IMR-90 (cell line): ENCODE measurements at regions not wholly inside any gene's neighbourhood (a gene's known extent, or its start where the extent isn't known, plus 50 kb on each side); places are given as distances from the start of the nearest gene placed in this dataset.

Source experiments
- ATAC-seq: fragments of 200-7000 bp; cut with Tn5 transposase; 2 replicates; pipeline ENCODE4 v1.9.1; 2020; ENCODE audit warnings: low read depth, mild to moderate bottlenecking, moderate library complexity
- BruUV-seq: library from RNA; stranded (reverse); fragments of 400-500 nt; replicated peaks from 2 replicates; lab custom pipeline; 2021; lab: Mats Ljungman, UMichigan
- CTCF ChIA-PET: fragments of 300-600 bp; formaldehyde crosslinking; extraction: SDS; loops from one replicate; lab custom pipeline; 2021; ENCODE audit warnings: antibody characterized with exemption; lab: Yijun Ruan, JAX
- POLR2A ChIA-PET: fragments of 300-600 bp; sonication (Branson Sonifier 250); formaldehyde crosslinking; loops from one replicate; lab custom pipeline; 2022; ENCODE audit warnings: antibody characterized with exemption; ENCODE audit not compliant: unreplicated experiment; lab: Charles Lee
- DNase-seq: peaks from one replicate; pipeline ENCODE4 v3.0.0; 2013
- H2AFZ ChIP-seq: replicated peaks from 2 replicates; pipeline ENCODE3; 2013; ENCODE audit warnings: low read length, mild to moderate bottlenecking; ENCODE audit not compliant: poor library complexity
- H2AK5ac ChIP-seq: 2 replicates; pipeline ENCODE4 v1.6.1; 2013; ENCODE audit warnings: low read depth, low read length, inconsistent platforms
- H2AK9ac ChIP-seq: replicated peaks from 2 replicates; pipeline ENCODE3; 2013; ENCODE audit warnings: mild to moderate bottlenecking, low read depth, low read length, moderate library complexity; ENCODE audit not compliant: poor library complexity
- H2BK120ac ChIP-seq: 2 replicates; pipeline ENCODE4 v1.6.1; 2013; ENCODE audit warnings: low read depth, low read length, inconsistent platforms
- H2BK15ac ChIP-seq: 3 replicates; pipeline ENCODE4 v1.6.1; 2013; ENCODE audit warnings: low read depth, low read length, inconsistent platforms
- H2BK20ac ChIP-seq: 2 replicates; pipeline ENCODE4 v1.6.1; 2013; ENCODE audit warnings: low read depth, mild to moderate bottlenecking, inconsistent platforms, low read length, moderate library complexity
- H2BK5ac ChIP-seq: 2 replicates; pipeline ENCODE4 v1.6.1; 2013; ENCODE audit warnings: mild to moderate bottlenecking, low read depth, low read length, inconsistent platforms; ENCODE audit not compliant: poor library complexity, severe bottlenecking
- H3K14ac ChIP-seq: replicated peaks from 2 replicates; pipeline ENCODE4 v1.6.1; 2013; ENCODE audit warnings: low read depth, low read length, inconsistent platforms
- H3K18ac ChIP-seq: 2 replicates; pipeline ENCODE4 v1.6.1; 2013; ENCODE audit warnings: low read depth, low read length, control low read depth
- H3K23ac ChIP-seq: 2 replicates; pipeline ENCODE4 v1.6.1; 2013; ENCODE audit warnings: low read depth, low read length, inconsistent platforms
- H3K27ac ChIP-seq: 2 replicates; pipeline ENCODE4 v1.5.1; 2013; ENCODE audit warnings: mild to moderate bottlenecking, control low read depth, low read length; ENCODE audit not compliant: insufficient read depth
- H3K27me3 ChIP-seq: 2 replicates; pipeline ENCODE4 v1.6.1; 2013; ENCODE audit warnings: low read length; ENCODE audit not compliant: control insufficient read depth, insufficient read depth
- H3K36me3 ChIP-seq: 2 replicates; pipeline ENCODE4 v1.6.1; 2013; ENCODE audit warnings: low read length, mixed read lengths; ENCODE audit not compliant: control insufficient read depth, insufficient read depth
- H3K4ac ChIP-seq: 2 replicates; pipeline ENCODE4 v1.6.1; 2013; ENCODE audit warnings: low read depth, low read length, inconsistent platforms
- H3K4me1 ChIP-seq: 2 replicates; pipeline ENCODE4 v1.6.1; 2013; ENCODE audit warnings: low read length, mixed read lengths; ENCODE audit not compliant: control insufficient read depth, insufficient read depth
- H3K4me2 ChIP-seq: 2 replicates; pipeline ENCODE4 v1.6.1; 2013; ENCODE audit warnings: low read depth, mild to moderate bottlenecking, control low read depth, low read length, moderate library complexity
- H3K4me3 ChIP-seq: 2 replicates; pipeline ENCODE4 v1.5.1; 2013; ENCODE audit warnings: low read depth, mild to moderate bottlenecking, control low read depth, low read length, moderate library complexity; ENCODE audit not compliant: insufficient read depth
- H3K56ac ChIP-seq: 2 replicates; pipeline ENCODE4 v1.6.1; 2013; ENCODE audit warnings: low read length, inconsistent platforms; ENCODE audit not compliant: insufficient read depth; ENCODE audit errors: extremely low read depth
- H3K79me1 ChIP-seq, 2 experiments: 2 replicates each; pipeline ENCODE4 v1.6.1; 2013; ENCODE audit warnings: low read length in 2 of 2, inconsistent platforms in 1 of 2, low read depth in 1 of 2
- H3K9ac ChIP-seq: 2 replicates; pipeline ENCODE4 v1.6.1; 2013; ENCODE audit warnings: low read depth, low read length, control low read depth
- H3K9me1 ChIP-seq: 2 replicates; pipeline ENCODE4 v1.6.1; 2013; ENCODE audit warnings: low read length, inconsistent platforms; ENCODE audit not compliant: insufficient read depth
- H3K9me3 ChIP-seq: 2 replicates; pipeline ENCODE4 v1.6.1; 2013; ENCODE audit warnings: low read length; ENCODE audit not compliant: control insufficient read depth, insufficient read depth
- H4K20me1 ChIP-seq: 2 replicates; pipeline ENCODE4 v1.6.1; 2013; ENCODE audit warnings: low read length, inconsistent platforms; ENCODE audit not compliant: insufficient read depth
- H4K5ac ChIP-seq: 2 replicates; pipeline ENCODE4 v1.6.1; 2013; ENCODE audit warnings: mild to moderate bottlenecking, low read depth, low read length, control low read depth
- H4K8ac ChIP-seq, 2 experiments: 2 replicates each; pipeline ENCODE4 v1.6.1; 2013; ENCODE audit warnings: low read depth in 2 of 2, low read length in 2 of 2, control low read depth in 1 of 2, inconsistent platforms in 1 of 2
- H4K91ac ChIP-seq: 2 replicates; pipeline ENCODE4 v1.6.1; 2013; ENCODE audit warnings: low read depth, low read length, inconsistent platforms; ENCODE audit not compliant: insufficient read depth
- BHLHE40 ChIP-seq: fragments of 150-350 bp; IDR thresholded peaks from 2 replicates; pipeline ENCODE4 v1.6.1; 2016; ENCODE audit warnings: mild to moderate bottlenecking, low read depth, low read length
- CEBPB ChIP-seq: IDR thresholded peaks from 2 replicates; pipeline ENCODE4 v1.6.1; 2012; ENCODE audit warnings: low read depth, low read length, improper control_type of control experiment
- CHD1 ChIP-seq: IDR thresholded peaks from 2 replicates; pipeline ENCODE4 v1.6.1; 2012; ENCODE audit warnings: low read depth, low read length, improper control_type of control experiment
- FOS ChIP-seq: fragments of 150-350 bp; IDR thresholded peaks from 2 replicates; pipeline ENCODE4 v1.6.1; 2016; ENCODE audit warnings: low read depth, low read length
- MAFK ChIP-seq: IDR thresholded peaks from 2 replicates; pipeline ENCODE4 v1.6.1; 2012; ENCODE audit warnings: low read depth, low read length, improper control_type of control experiment
- MAZ ChIP-seq: IDR thresholded peaks from 2 replicates; pipeline ENCODE4 v1.6.1; 2012; ENCODE audit warnings: low read depth, mild to moderate bottlenecking, low read length, improper control_type of control experiment, moderate library complexity, borderline replicate concordance
- MXI1 ChIP-seq: IDR thresholded peaks from 2 replicates; pipeline ENCODE4 v1.6.1; 2012; ENCODE audit warnings: low read depth, mild to moderate bottlenecking, low read length, moderate library complexity, borderline replicate concordance
- NFE2L2 ChIP-seq: fragments of 150-350 bp; IDR thresholded peaks from 2 replicates; pipeline ENCODE4 v1.6.1; 2016; ENCODE audit warnings: low read depth, mild to moderate bottlenecking, low read length
- POLR2A ChIP-seq: IDR thresholded peaks from 2 replicates; pipeline ENCODE4 v1.6.1; 2012; ENCODE audit warnings: mild to moderate bottlenecking, low read depth, low read length
- RAD21 ChIP-seq: IDR thresholded peaks from 2 replicates; pipeline ENCODE4 v1.6.1; 2012; ENCODE audit warnings: low read length, improper control_type of control experiment
- RCOR1 ChIP-seq: IDR thresholded peaks from 2 replicates; pipeline ENCODE4 v1.6.1; 2012; ENCODE audit warnings: mild to moderate bottlenecking, low read length, improper control_type of control experiment; ENCODE audit not compliant: insufficient replicate concordance
- RFX5 ChIP-seq: IDR thresholded peaks from 2 replicates; pipeline ENCODE4 v1.8.0; 2012; ENCODE audit warnings: low read depth, mild to moderate bottlenecking, low read length, moderate library complexity
- SMC3 ChIP-seq: fragments of 150-350 bp; IDR thresholded peaks from 2 replicates; pipeline ENCODE4 v1.6.1; 2016; ENCODE audit warnings: low read depth, mild to moderate bottlenecking, antibody characterized with exemption, low read length, moderate library complexity
- dilution Hi-C: fragments of 300-500 bp; cut with HindIII; formaldehyde crosslinking; loops from one replicate; pipeline ENCODE4 v1.14.3; 2018; ENCODE audit warnings: low sequenced_read_pairs; ENCODE audit not compliant: unreplicated experiment
- in situ Hi-C: fragments of 300-500 bp; cut with MboI; formaldehyde crosslinking; loops from 3 replicates; pipeline ENCODE4 v1.14.3; 2019; ENCODE audit warnings: low sequenced_read_pairs, inconsistent platforms, mixed read lengths
- intact Hi-C: fragments of 100-400 bp; cut with micrococcal nuclease; formaldehyde crosslinking; loops from 2 replicates; pipeline ENCODE4 v1.10.0; 2022
- TF ChIP-seq, protein P1 (sequence below): fragments of 150-350 bp; IDR thresholded peaks from 2 replicates; pipeline ENCODE4 v1.6.1; 2017; ENCODE audit warnings: mild to moderate bottlenecking, antibody characterized with exemption, low read length, low read depth
- TF ChIP-seq, protein P2 (sequence below): fragments of 150-350 bp; IDR thresholded peaks from 2 replicates; pipeline ENCODE4 v1.6.1; 2016; ENCODE audit warnings: low read depth, mild to moderate bottlenecking, low read length, moderate library complexity, borderline replicate concordance
- TF ChIP-seq, protein P3 (sequence below): conservative IDR thresholded peaks from 2 replicates; pipeline ENCODE4 v1.5.1; 2012; ENCODE audit warnings: mild to moderate bottlenecking, low read depth, low read length, improper control_type of control experiment

DNA sequence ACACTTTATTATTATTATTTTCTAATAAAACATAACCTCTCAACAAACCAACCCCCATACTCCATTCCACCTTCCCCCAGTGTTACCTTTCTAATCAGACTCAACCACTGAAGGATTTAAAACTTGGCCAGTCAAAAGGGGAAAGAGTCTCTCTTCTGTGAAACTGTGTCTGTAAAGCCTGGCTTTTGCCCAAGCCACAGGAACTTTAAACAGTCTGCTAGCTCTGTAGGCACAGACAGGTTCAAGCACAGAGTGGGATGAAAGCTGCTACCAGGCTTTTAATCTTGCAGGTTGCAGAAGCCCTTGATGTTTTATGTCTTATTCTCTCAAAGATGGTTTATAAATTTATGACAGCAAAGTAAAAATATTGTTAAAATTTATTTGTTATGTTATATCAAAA is 585.7 kb downstream of the TENT5A start:
- H2AFZ ChIP-seq = no peak overlapping the region
- H4K20me1 ChIP-seq = no peaks in the 10 kb centered on the region
- H2BK15ac ChIP-seq = no peak overlapping the region
- H4K5ac ChIP-seq = no peak overlapping the region
- H4K91ac ChIP-seq = no peak overlapping the region
- no peak overlapping the region for H2BK120ac ChIP-seq
- H3K79me1 ChIP-seq = no peaks in the 10 kb centered on the region
- H3K36me3 ChIP-seq = no peaks in the 10 kb centered on the region
- no peak overlapping the region for H2AK9ac ChIP-seq
- no peak overlapping the region for H2BK5ac ChIP-seq
- no peak overlapping the region for H3K4me2 ChIP-seq
- H3K4ac ChIP-seq = no peak overlapping the region
- H3K4me3 ChIP-seq = no peak overlapping the region
- no peak overlapping the region for H3K56ac ChIP-seq
- H2BK20ac ChIP-seq = no peak overlapping the region
- no peaks in the 10 kb centered on the region for H3K4me1 ChIP-seq
- H4K8ac ChIP-seq = no peak overlapping the region
- 0 out of 2 replicates have a peak, but pooled peaks have one; percentile 49 for ATAC-seq
- no peak overlapping the region for H2AK5ac ChIP-seq
- ChIA-PET CTCF (interaction anchor here (0.5 to 0.7 kb wide), 3 partner anchors 11 to 1061 kb away, joined by 3 to 4 read pairs (median 3); no protein-coding TSS in a partner anchor), POLR2A (no interaction called here)
- H3K14ac ChIP-seq = no peak overlapping the region
- H3K9me3 ChIP-seq = no peaks in the 10 kb centered on the region
- peak; percentile 28 for DNase-seq
- no peak overlapping the region for H3K23ac ChIP-seq
- H3K27me3 ChIP-seq = no peaks in the 10 kb centered on the region
- no peaks in the 10 kb centered on the region for H3K9me1 ChIP-seq
- no peak overlapping the region for H3K18ac ChIP-seq
- BruUV-seq = no TSS peak
- intact Hi-C loops (no loop called here), in situ Hi-C loops (no loop called here), dilution Hi-C loops (no loop called here)
- TF ChIP-seq, protein P1, sequence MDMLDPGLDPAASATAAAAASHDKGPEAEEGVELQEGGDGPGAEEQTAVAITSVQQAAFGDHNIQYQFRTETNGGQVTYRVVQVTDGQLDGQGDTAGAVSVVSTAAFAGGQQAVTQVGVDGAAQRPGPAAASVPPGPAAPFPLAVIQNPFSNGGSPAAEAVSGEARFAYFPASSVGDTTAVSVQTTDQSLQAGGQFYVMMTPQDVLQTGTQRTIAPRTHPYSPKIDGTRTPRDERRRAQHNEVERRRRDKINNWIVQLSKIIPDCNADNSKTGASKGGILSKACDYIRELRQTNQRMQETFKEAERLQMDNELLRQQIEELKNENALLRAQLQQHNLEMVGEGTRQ = no peak
- TF ChIP-seq, protein P2, sequence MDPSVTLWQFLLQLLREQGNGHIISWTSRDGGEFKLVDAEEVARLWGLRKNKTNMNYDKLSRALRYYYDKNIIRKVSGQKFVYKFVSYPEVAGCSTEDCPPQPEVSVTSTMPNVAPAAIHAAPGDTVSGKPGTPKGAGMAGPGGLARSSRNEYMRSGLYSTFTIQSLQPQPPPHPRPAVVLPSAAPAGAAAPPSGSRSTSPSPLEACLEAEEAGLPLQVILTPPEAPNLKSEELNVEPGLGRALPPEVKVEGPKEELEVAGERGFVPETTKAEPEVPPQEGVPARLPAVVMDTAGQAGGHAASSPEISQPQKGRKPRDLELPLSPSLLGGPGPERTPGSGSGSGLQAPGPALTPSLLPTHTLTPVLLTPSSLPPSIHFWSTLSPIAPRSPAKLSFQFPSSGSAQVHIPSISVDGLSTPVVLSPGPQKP = no peak
- TF ChIP-seq RFX5 (no peak), BHLHE40 (no peak), MAZ (no peak), MAFK (no peak), MXI1 (no peak), RAD21 (no peak), POLR2A (no peak), SMC3 (no peak), FOS (no peak), CEBPB (no peak), CHD1 (no peak), NFE2L2 (no peak), RCOR1 (no peak)
- TF ChIP-seq, protein P3, sequence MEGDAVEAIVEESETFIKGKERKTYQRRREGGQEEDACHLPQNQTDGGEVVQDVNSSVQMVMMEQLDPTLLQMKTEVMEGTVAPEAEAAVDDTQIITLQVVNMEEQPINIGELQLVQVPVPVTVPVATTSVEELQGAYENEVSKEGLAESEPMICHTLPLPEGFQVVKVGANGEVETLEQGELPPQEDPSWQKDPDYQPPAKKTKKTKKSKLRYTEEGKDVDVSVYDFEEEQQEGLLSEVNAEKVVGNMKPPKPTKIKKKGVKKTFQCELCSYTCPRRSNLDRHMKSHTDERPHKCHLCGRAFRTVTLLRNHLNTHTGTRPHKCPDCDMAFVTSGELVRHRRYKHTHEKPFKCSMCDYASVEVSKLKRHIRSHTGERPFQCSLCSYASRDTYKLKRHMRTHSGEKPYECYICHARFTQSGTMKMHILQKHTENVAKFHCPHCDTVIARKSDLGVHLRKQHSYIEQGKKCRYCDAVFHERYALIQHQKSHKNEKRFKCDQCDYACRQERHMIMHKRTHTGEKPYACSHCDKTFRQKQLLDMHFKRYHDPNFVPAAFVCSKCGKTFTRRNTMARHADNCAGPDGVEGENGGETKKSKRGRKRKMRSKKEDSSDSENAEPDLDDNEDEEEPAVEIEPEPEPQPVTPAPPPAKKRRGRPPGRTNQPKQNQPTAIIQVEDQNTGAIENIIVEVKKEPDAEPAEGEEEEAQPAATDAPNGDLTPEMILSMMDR = no peak
- no peak overlapping the region for H3K9ac ChIP-seq
- H3K27ac ChIP-seq = no peak overlapping the region
